ENCODE measurements at regions not wholly inside any gene's neighbourhood (a gene's known extent, or its start where the extent isn't known, plus 50 kb on each side); places are given as distances from the start of the nearest gene placed in this dataset.
"Not testable (repeated sequence)": the region's sequence is repeated elsewhere in the genome, so short reads cannot be mapped to it uniquely, and the experiment has no call there.

DNA sequence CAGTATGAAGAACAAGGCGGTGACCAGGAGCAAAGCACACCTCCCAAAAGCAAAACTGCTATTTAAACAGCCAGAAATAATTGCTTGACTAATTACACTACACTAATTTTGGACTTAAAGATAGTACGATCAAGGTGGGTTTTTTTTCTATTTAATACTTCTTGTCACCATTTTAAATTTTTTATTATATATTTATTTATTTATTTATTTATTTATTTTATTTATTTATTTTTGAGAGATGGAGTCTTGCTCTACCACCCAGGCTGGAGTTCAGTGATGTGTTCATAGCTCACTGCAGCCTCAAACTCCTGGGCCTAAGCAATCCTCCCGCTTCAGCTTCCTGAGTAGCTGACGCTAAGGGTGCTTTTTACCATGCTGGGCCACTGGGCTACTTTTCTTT, 146.2 kb upstream of the IRX1 start:
- no peak overlapping the region for H3K4me3 ChIP-seq
- no peaks in the 10 kb centered on the region for H3K4me1 ChIP-seq
- H3K27ac ChIP-seq, result no peak overlapping the region
- H3K36me3 ChIP-seq, result no peaks in the 10 kb centered on the region
- 83 to 96% methylated on average over 4 of the region's 4 CpGs for WGBS, 2 donors
- H3K9me3 ChIP-seq, result no peaks in the 10 kb centered on the region
- intact Hi-C loops (cut with DNase I), result no loop called here
- no peak for TF ChIP-seq POLR2A (IDR thresholded peaks at IDR 0.05)
- no peak for TF ChIP-seq EP300 (IDR thresholded peaks at IDR 0.05)
- TF ChIP-seq, protein P1, sequence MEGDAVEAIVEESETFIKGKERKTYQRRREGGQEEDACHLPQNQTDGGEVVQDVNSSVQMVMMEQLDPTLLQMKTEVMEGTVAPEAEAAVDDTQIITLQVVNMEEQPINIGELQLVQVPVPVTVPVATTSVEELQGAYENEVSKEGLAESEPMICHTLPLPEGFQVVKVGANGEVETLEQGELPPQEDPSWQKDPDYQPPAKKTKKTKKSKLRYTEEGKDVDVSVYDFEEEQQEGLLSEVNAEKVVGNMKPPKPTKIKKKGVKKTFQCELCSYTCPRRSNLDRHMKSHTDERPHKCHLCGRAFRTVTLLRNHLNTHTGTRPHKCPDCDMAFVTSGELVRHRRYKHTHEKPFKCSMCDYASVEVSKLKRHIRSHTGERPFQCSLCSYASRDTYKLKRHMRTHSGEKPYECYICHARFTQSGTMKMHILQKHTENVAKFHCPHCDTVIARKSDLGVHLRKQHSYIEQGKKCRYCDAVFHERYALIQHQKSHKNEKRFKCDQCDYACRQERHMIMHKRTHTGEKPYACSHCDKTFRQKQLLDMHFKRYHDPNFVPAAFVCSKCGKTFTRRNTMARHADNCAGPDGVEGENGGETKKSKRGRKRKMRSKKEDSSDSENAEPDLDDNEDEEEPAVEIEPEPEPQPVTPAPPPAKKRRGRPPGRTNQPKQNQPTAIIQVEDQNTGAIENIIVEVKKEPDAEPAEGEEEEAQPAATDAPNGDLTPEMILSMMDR (IDR thresholded peaks at IDR 0.05), result no peak
- TF ChIP-seq POLR2AphosphoS5 (IDR thresholded peaks at IDR 0.05), result no peak
- no peaks in the 10 kb centered on the region for H3K27me3 ChIP-seq
- DNase-seq, result no peak

DNA sequence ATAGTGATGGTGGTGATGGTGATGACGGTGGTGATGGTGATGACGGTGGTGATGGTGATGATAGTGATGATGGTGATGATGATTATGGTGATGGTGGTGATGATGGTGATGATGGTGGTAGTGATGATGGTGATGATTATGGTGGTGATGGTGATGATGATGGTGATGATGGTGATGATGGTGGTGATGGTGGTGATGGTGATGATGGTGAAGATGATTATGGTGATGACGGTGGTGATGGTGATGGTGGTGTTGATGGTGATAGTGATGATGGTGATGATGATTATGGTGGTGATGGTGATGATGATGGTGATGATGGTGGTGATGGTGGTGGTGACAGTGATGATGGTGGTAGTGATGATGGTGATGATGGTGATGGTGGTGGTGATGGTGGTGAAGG, 149.2 kb upstream of the IRX1 start:
- H3K9me3 ChIP-seq, result no peaks in the 10 kb centered on the region
- TF ChIP-seq, protein P1 (IDR thresholded peaks at IDR 0.05), result no peak
- TF ChIP-seq POLR2A (IDR thresholded peaks at IDR 0.05), result no peak
- TF ChIP-seq EP300 (IDR thresholded peaks at IDR 0.05), result no peak
- TF ChIP-seq POLR2AphosphoS5 (IDR thresholded peaks at IDR 0.05), result no peak
- no peaks in the 10 kb centered on the region for H3K4me1 ChIP-seq
- intact Hi-C loops (cut with DNase I), result no loop called here
- no peak for DNase-seq
- WGBS, 2 donors, result 62 to 80% methylated on average over 3 of the region's 3 CpGs
- no peak overlapping the region for H3K4me3 ChIP-seq
- H3K27ac ChIP-seq, result no peak overlapping the region
- H3K27me3 ChIP-seq, result no peaks in the 10 kb centered on the region
- no peaks in the 10 kb centered on the region for H3K36me3 ChIP-seq

DNA sequence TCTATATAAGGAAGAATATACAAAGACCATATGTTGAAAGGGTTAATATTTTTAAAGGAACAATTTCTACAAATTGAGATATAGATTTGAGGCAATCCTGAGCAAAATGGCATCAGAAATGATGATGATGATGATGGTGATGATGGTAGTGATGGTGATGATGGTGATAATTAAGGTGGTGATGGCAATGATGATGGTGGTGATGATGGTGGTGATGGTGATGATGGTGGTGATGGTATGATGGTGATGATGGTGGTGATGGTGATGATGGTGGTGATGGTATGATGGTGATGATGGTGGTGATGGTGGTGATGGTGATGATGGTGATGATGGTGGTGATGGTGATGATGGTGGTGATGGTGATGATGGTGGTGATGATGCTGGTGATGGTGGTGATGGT, 150.1 kb upstream of the IRX1 start:
- H3K4me3 ChIP-seq; DNase-seq; intact Hi-C loops (cut with DNase I); H3K27me3 ChIP-seq; H3K27ac ChIP-seq; H3K36me3 ChIP-seq; H3K4me1 ChIP-seq; H3K9me3 ChIP-seq: not testable (repeated sequence)

DNA sequence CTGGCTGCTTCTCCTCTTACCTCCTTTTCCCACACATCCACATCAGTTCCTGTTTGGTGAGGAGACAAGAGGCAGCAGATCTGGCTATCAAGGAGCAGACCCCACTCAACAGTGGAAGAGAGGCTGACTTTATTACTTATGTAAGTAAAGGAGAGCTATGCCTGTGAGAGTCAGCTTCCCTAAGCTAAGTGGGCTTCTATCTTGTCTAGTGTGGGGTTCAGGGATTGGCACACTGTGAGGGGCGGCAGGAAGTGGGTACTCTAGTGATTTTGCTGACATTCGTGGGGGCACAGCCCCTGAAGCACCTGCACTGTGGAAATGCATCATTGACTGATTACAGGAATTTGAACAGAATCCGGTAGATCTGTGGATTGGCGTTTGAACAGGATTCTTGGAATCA, 163.5 kb upstream of the IRX1 start:
- H3K27ac ChIP-seq, result no peak overlapping the region
- no peaks in the 10 kb centered on the region for H3K4me1 ChIP-seq
- no peak for TF ChIP-seq EP300 (IDR thresholded peaks at IDR 0.05)
- TF ChIP-seq POLR2A (IDR thresholded peaks at IDR 0.05), result no peak
- no peak for TF ChIP-seq POLR2AphosphoS5 (IDR thresholded peaks at IDR 0.05)
- TF ChIP-seq, protein P1 (IDR thresholded peaks at IDR 0.05), result no peak
- no peaks in the 10 kb centered on the region for H3K36me3 ChIP-seq
- intact Hi-C loops (cut with DNase I), result no loop called here
- peaks cover 0 to 15% (median 0%) of the 10 kb centered on the region in 3 donors for H3K27me3 ChIP-seq
- 71 to 82% methylated on average over 4 of the region's 4 CpGs for WGBS, 2 donors
- DNase-seq, result no peak
- H3K9me3 ChIP-seq, result no peaks in the 10 kb centered on the region
- no peak overlapping the region for H3K4me3 ChIP-seq

DNA sequence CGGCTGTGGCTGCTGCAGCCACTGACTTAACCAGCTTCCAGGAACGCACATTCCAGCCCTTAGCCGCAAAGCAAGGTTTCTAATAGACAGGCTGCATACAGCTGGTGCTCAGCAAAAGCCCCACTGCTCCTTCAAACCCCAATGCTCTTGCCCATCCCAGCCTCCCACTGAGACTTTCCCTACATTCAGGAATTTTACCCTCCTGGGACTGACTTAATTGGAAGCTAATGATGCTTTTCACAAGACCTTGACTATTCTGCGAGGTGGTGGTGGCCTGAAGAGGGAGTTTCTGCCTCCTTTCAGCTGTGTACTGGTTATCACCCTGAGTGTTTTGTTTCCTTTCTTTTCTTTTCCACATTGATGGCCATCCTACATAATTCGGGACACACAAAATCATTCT, 164.9 kb upstream of the IRX1 start:
- Histone ChIP-seq H3K36me3 (no peaks in the 10 kb centered on the region), H3K4me1 (no peaks in the 10 kb centered on the region), H3K27ac (no peak overlapping the region), H3K4me3 (no peak overlapping the region), H3K27me3 (peaks cover 0 to 15% (median 0%) of the 10 kb centered on the region in 3 donors), H3K9me3 (no peaks in the 10 kb centered on the region)
- TF ChIP-seq EP300 (IDR thresholded peaks at IDR 0.05) (no peak), POLR2A (IDR thresholded peaks at IDR 0.05) (no peak), POLR2AphosphoS5 (IDR thresholded peaks at IDR 0.05) (no peak)
- TF ChIP-seq, protein P1 (IDR thresholded peaks at IDR 0.05), result no peak
- DNase-seq, result no peak
- intact Hi-C loops (cut with DNase I), result no loop called here
- 64 to 73% methylated on average over 5 of the region's 5 CpGs for WGBS, 2 donors

Data from sigmoid colon (tissue), 6 donors.